Endothelial cell of umbilical vein (primary cell): ENCODE measurements at regions not wholly inside any gene's neighbourhood (a gene's known extent, or its start where the extent isn't known, plus 50 kb on each side); places are given as distances from the start of the nearest gene placed in this dataset.

Source experiments
- BruUV-seq: library from RNA; stranded (reverse); fragments of 400-500 nt; replicated peaks from 2 replicates; lab custom pipeline; 2021; lab: Mats Ljungman, UMichigan
- CTCF ChIA-PET: fragments of 300-600, 350-600 bp; sonication (Branson Sonifier 250); formaldehyde crosslinking; loops from one replicate; lab custom pipeline; 2021; ENCODE audit warnings: antibody characterized with exemption, inconsistent platforms; lab: Charles Lee
- POLR2A ChIA-PET: fragments of 300-600, 350-600 bp; sonication (Branson Sonifier 250); formaldehyde crosslinking; loops from one replicate; lab custom pipeline; 2021; ENCODE audit warnings: antibody characterized with exemption, inconsistent platforms; lab: Charles Lee
- DNase-seq: peaks from one replicate; pipeline ENCODE4 v3.0.0-alpha.2; 2011; ENCODE audit warnings: low read depth, low spot score
- FAIRE-seq: peaks from 2 replicates; lab custom pipeline; 2011; peaks lifted over from hg19 to GRCh38; lab: Jason Lieb, UNC
- H2AFZ ChIP-seq: 2 replicates; pipeline ENCODE4 v1.6.0; 2012; ENCODE audit warnings: low read depth, low read length, control low read depth, inconsistent platforms
- H3K27ac ChIP-seq: 2 replicates; pipeline ENCODE4 v1.5.1; 2011; ENCODE audit warnings: low read depth, mild to moderate bottlenecking, control low read depth, low read length, moderate library complexity; ENCODE audit not compliant: insufficient read depth
- H3K27me3 ChIP-seq, 2 experiments: 2 replicates each; pipeline versions ENCODE4 v1.6.0 to v1.6.1; 2011; ENCODE audit warnings: low read length in 2 of 2, mixed read lengths in 1 of 2; ENCODE audit not compliant: control insufficient read depth in 2 of 2, insufficient read depth in 2 of 2
- H3K36me3 ChIP-seq, 2 experiments: 2 replicates in 1 of 2; 3 replicates in 1 of 2; pipeline ENCODE4 v1.5.1; 2011; ENCODE audit warnings: low read length in 2 of 2, mild to moderate bottlenecking in 1 of 2, moderate library complexity in 1 of 2; ENCODE audit not compliant: control insufficient read depth in 2 of 2, insufficient read depth in 2 of 2; ENCODE audit errors: extremely low read depth in 1 of 2
- H3K4me1 ChIP-seq: 3 replicates; pipeline ENCODE4 v1.5.1; 2011; ENCODE audit warnings: mild to moderate bottlenecking, low read length; ENCODE audit not compliant: control insufficient read depth, insufficient read depth; ENCODE audit errors: extremely low read depth
- H3K4me2 ChIP-seq: 2 replicates; pipeline ENCODE4 v1.6.1; 2011; ENCODE audit warnings: low read length, control low read depth, mixed read lengths; ENCODE audit not compliant: insufficient read depth
- H3K4me3 ChIP-seq, 3 experiments: fragments of 200-600 bp in 1 of 3; sonication (generic), shearing (Covaris generic) in 1 of 3; replicated peaks in 1 of 3; 2 replicates each; pipeline ENCODE4 v1.5.1; 2011 to 2016; ENCODE audit warnings: control low read depth in 3 of 3, low read length in 3 of 3, mild to moderate bottlenecking in 2 of 3, inconsistent platforms in 1 of 3, low read depth in 1 of 3, moderate library complexity in 1 of 3; ENCODE audit not compliant: insufficient read depth in 1 of 3
- H3K79me2 ChIP-seq: 2 replicates; pipeline ENCODE4 v1.6.0; 2012; ENCODE audit warnings: low read length, inconsistent platforms; ENCODE audit not compliant: control insufficient read depth, insufficient read depth
- H3K9ac ChIP-seq: replicated peaks from 2 replicates; pipeline ENCODE3; 2011; ENCODE audit warnings: low read length, control low read depth; ENCODE audit not compliant: insufficient read depth; ENCODE audit errors: extremely low read depth
- H3K9me1 ChIP-seq: replicated peaks from 3 replicates; pipeline ENCODE4 v1.6.0; 2011; ENCODE audit warnings: mild to moderate bottlenecking, low read length; ENCODE audit not compliant: control insufficient read depth, insufficient read depth; ENCODE audit errors: extremely low read depth
- H3K9me3 ChIP-seq: replicated peaks from 2 replicates; pipeline ENCODE4 v1.5.1; 2012; ENCODE audit warnings: low read length, inconsistent platforms; ENCODE audit not compliant: control insufficient read depth, insufficient read depth
- H4K20me1 ChIP-seq: replicated peaks from 2 replicates; pipeline ENCODE3; 2011; ENCODE audit warnings: mild to moderate bottlenecking, low read length; ENCODE audit not compliant: control insufficient read depth, insufficient read depth; ENCODE audit errors: extremely low read depth
- EZH2 ChIP-seq: IDR thresholded peaks from 2 replicates; pipeline ENCODE4 v1.6.1; 2012; ENCODE audit warnings: borderline replicate concordance, low read depth, mild to moderate bottlenecking, moderate library complexity, low read length, inconsistent platforms; ENCODE audit not compliant: severe bottlenecking
- FOS ChIP-seq: IDR thresholded peaks from 2 replicates; pipeline ENCODE4 v1.6.1; 2011; ENCODE audit warnings: mild to moderate bottlenecking, low read length, moderate library complexity, borderline replicate concordance; ENCODE audit not compliant: insufficient read depth
- GATA2 ChIP-seq: IDR thresholded peaks from 2 replicates; pipeline ENCODE4 v1.7.0; 2011; ENCODE audit warnings: low read depth, mild to moderate bottlenecking, moderate library complexity, mixed read lengths, low read length; ENCODE audit not compliant: insufficient read length, insufficient read depth
- JUN ChIP-seq: IDR thresholded peaks from 2 replicates; pipeline ENCODE4 v1.6.1; 2011; ENCODE audit warnings: borderline replicate concordance, low read depth; ENCODE audit not compliant: insufficient read length, insufficient read depth
- MYC ChIP-seq: IDR thresholded peaks from one replicate; pipeline ENCODE4 v1.6.1; 2011; ENCODE audit warnings: mild to moderate bottlenecking, low read depth, low read length
- POLR2A ChIP-seq: IDR thresholded peaks from 2 replicates; pipeline ENCODE4 v1.6.1; 2012; ENCODE audit warnings: low read depth, mild to moderate bottlenecking, control low read depth, low read length
- POLR2AphosphoS5 ChIP-seq: IDR thresholded peaks from 2 replicates; pipeline ENCODE4 v1.6.1; 2012; ENCODE audit warnings: low read depth, mild to moderate bottlenecking, control low read depth, low read length, moderate library complexity; ENCODE audit not compliant: insufficient read depth
- dilution Hi-C: fragments of 300-500 bp; cut with MboI; formaldehyde crosslinking; loops from one replicate; pipeline ENCODE4 v1.15.0; 2019; ENCODE audit warnings: low sequenced_read_pairs; ENCODE audit not compliant: extremely low pct_ligation_motif_present
- intact Hi-C: fragments of 100-400 bp; cut with micrococcal nuclease; formaldehyde crosslinking; loops from one replicate; pipeline ENCODE4 v1.10.0; 2022
- TF ChIP-seq, protein P1 (sequence below), 2 donors: IDR thresholded peaks; 1 replicate in 1 of 2; 2 replicates in 1 of 2; pipeline ENCODE4 v1.5.1; 2011; ENCODE audit warnings: low read length in 2 of 2, mild to moderate bottlenecking in 2 of 2, moderate library complexity in 2 of 2, control low read depth in 1 of 2, inconsistent platforms in 1 of 2, low read depth in 1 of 2; ENCODE audit not compliant: insufficient read depth in 1 of 2; ENCODE audit errors: extremely low read depth in 1 of 2
- TF ChIP-seq, protein P2 (sequence below): IDR thresholded peaks from 2 replicates; pipeline ENCODE4 v1.6.1; 2011; ENCODE audit not compliant: insufficient read depth, insufficient read length

DNA sequence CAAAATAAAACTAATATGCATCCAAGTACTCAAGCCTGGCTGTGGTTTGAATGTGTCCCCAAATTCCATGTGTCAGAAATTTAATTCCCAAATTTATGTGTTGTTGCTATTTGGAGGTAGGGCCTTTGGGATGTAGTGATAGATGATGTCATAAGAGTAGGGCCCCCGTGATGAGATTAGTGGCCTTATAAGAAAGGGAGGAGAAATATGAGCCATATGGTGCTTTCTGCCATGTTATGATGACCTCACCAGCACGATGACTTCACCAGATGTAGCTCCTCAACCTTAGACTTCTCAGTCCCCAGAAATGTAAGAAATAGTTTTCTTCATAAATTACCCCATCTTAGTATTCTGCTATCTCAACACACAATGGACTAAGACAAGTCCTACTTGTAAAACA lies 2264.0 kb downstream of the ARAP2 start:
- ChIA-PET CTCF (no interaction called here), POLR2A (no interaction called here)
- no peak overlapping the region for H3K9ac ChIP-seq
- no peaks in the 10 kb centered on the region for H3K9me3 ChIP-seq
- TF ChIP-seq GATA2 (no peak), JUN (no peak), FOS (no peak)
- no TSS peak for BruUV-seq
- H3K4me1 ChIP-seq = no peaks in the 10 kb centered on the region
- DNase-seq = no peak
- H2AFZ ChIP-seq = no peak overlapping the region
- no peak overlapping the region for H3K27ac ChIP-seq
- no peak for FAIRE-seq
- no peak overlapping the region for H3K4me2 ChIP-seq
- no peaks in the 10 kb centered on the region for H3K36me3 ChIP-seq
- no peak overlapping the region for H3K4me3 ChIP-seq
- no peaks in the 10 kb centered on the region for H3K27me3 ChIP-seq
- intact Hi-C loops (no loop called here), dilution Hi-C loops (no loop called here)
- no peaks in the 10 kb centered on the region for H3K9me1 ChIP-seq
- no peaks in the 10 kb centered on the region for H4K20me1 ChIP-seq
- H3K79me2 ChIP-seq = no peaks in the 10 kb centered on the region

DNA sequence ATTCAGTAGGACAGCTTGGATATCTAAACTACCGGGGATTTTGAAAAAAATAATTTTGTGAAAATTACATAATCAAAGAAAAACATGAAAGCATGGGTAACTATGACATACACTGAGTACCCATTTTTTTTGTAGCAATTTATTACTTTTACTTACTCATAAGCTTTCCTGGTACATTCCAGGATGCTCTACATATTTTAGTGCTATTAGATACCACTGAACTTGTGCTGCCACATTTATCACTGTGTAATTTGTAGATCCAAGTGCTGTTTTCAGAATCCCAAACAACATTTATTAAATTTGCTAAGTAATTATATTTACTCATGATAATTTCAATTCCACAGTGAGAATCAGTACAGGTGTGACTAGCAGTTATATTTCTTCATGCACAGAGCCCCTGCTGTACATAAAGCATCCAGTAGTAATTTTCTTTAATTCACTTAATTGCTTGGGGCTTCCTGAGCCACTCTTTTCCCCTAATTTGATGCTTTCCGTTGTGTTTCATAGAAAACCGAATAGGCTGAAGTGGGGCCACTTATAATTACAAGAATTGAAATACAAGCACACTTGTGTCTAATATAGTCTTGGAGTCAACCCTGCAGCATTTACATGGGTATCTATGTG lies 2254.4 kb downstream of the ARAP2 start:
- no peak overlapping the region for H3K27ac ChIP-seq
- dilution Hi-C loops = no loop called here
- no peak overlapping the region for H3K4me3 ChIP-seq
- H3K79me2 ChIP-seq = no peaks in the 10 kb centered on the region
- H2AFZ ChIP-seq = no peak overlapping the region
- no peaks in the 10 kb centered on the region for H3K4me1 ChIP-seq
- DNase-seq (no peak), FAIRE-seq (no peak)
- BruUV-seq = no TSS peak
- ChIA-PET CTCF (no interaction called here), POLR2A (no interaction called here)
- no peaks in the 10 kb centered on the region for H4K20me1 ChIP-seq
- no peak overlapping the region for H3K4me2 ChIP-seq
- H3K36me3 ChIP-seq = no peaks in the 10 kb centered on the region
- no peak overlapping the region for H3K9ac ChIP-seq
- TF ChIP-seq POLR2A = no peak
- TF ChIP-seq, protein P1, sequence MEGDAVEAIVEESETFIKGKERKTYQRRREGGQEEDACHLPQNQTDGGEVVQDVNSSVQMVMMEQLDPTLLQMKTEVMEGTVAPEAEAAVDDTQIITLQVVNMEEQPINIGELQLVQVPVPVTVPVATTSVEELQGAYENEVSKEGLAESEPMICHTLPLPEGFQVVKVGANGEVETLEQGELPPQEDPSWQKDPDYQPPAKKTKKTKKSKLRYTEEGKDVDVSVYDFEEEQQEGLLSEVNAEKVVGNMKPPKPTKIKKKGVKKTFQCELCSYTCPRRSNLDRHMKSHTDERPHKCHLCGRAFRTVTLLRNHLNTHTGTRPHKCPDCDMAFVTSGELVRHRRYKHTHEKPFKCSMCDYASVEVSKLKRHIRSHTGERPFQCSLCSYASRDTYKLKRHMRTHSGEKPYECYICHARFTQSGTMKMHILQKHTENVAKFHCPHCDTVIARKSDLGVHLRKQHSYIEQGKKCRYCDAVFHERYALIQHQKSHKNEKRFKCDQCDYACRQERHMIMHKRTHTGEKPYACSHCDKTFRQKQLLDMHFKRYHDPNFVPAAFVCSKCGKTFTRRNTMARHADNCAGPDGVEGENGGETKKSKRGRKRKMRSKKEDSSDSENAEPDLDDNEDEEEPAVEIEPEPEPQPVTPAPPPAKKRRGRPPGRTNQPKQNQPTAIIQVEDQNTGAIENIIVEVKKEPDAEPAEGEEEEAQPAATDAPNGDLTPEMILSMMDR (IDR thresholded peaks at IDR 0.05; ENCODE audit: extremely low read depth in 1 of 2, insufficient read depth in 1 of 2, low read depth in 1 of 2, low read length in 2 of 2) = no peak
- no peak for TF ChIP-seq MYC
- TF ChIP-seq, protein P2, sequence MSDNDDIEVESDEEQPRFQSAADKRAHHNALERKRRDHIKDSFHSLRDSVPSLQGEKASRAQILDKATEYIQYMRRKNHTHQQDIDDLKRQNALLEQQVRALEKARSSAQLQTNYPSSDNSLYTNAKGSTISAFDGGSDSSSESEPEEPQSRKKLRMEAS = no peak
- no peak for TF ChIP-seq JUN
- no peak for TF ChIP-seq POLR2AphosphoS5
- no peak for TF ChIP-seq FOS
- no peak for TF ChIP-seq EZH2
- no peak for TF ChIP-seq GATA2
- H3K27me3 ChIP-seq = no peaks in the 10 kb centered on the region
- no peaks in the 10 kb centered on the region for H3K9me3 ChIP-seq
- intact Hi-C loops = no loop called here
- H3K9me1 ChIP-seq = no peaks in the 10 kb centered on the region
